IMR-90 (cell line): ENCODE measurements at regions not wholly inside any gene's neighbourhood (a gene's known extent, or its start where the extent isn't known, plus 50 kb on each side); places are given as distances from the start of the nearest gene placed in this dataset.

ENCODE experiments used
- ATAC-seq: fragments of 200-7000 bp; cut with Tn5 transposase; 2 replicates; pipeline ENCODE4 v1.9.1; 2020; ENCODE audit warnings: low read depth, mild to moderate bottlenecking, moderate library complexity
- BruUV-seq: library from RNA; stranded (reverse); fragments of 400-500 nt; replicated peaks from 2 replicates; lab custom pipeline; 2021; lab: Mats Ljungman, UMichigan
- CTCF ChIA-PET: fragments of 300-600 bp; formaldehyde crosslinking; extraction: SDS; loops from one replicate; lab custom pipeline; 2021; ENCODE audit warnings: antibody characterized with exemption; lab: Yijun Ruan, JAX
- POLR2A ChIA-PET: fragments of 300-600 bp; sonication (Branson Sonifier 250); formaldehyde crosslinking; loops from one replicate; lab custom pipeline; 2022; ENCODE audit warnings: antibody characterized with exemption; ENCODE audit not compliant: unreplicated experiment; lab: Charles Lee
- DNase-seq: peaks from one replicate; pipeline ENCODE4 v3.0.0; 2013
- H2AFZ ChIP-seq: replicated peaks from 2 replicates; pipeline ENCODE3; 2013; ENCODE audit warnings: low read length, mild to moderate bottlenecking; ENCODE audit not compliant: poor library complexity
- H2AK5ac ChIP-seq: 2 replicates; pipeline ENCODE4 v1.6.1; 2013; ENCODE audit warnings: low read depth, low read length, inconsistent platforms
- H2AK9ac ChIP-seq: replicated peaks from 2 replicates; pipeline ENCODE3; 2013; ENCODE audit warnings: mild to moderate bottlenecking, low read depth, low read length, moderate library complexity; ENCODE audit not compliant: poor library complexity
- H2BK120ac ChIP-seq: 2 replicates; pipeline ENCODE4 v1.6.1; 2013; ENCODE audit warnings: low read depth, low read length, inconsistent platforms
- H2BK15ac ChIP-seq: 3 replicates; pipeline ENCODE4 v1.6.1; 2013; ENCODE audit warnings: low read depth, low read length, inconsistent platforms
- H2BK20ac ChIP-seq: 2 replicates; pipeline ENCODE4 v1.6.1; 2013; ENCODE audit warnings: low read depth, mild to moderate bottlenecking, inconsistent platforms, low read length, moderate library complexity
- H2BK5ac ChIP-seq: 2 replicates; pipeline ENCODE4 v1.6.1; 2013; ENCODE audit warnings: mild to moderate bottlenecking, low read depth, low read length, inconsistent platforms; ENCODE audit not compliant: poor library complexity, severe bottlenecking
- H3K14ac ChIP-seq: replicated peaks from 2 replicates; pipeline ENCODE4 v1.6.1; 2013; ENCODE audit warnings: low read depth, low read length, inconsistent platforms
- H3K18ac ChIP-seq: 2 replicates; pipeline ENCODE4 v1.6.1; 2013; ENCODE audit warnings: low read depth, low read length, control low read depth
- H3K23ac ChIP-seq: 2 replicates; pipeline ENCODE4 v1.6.1; 2013; ENCODE audit warnings: low read depth, low read length, inconsistent platforms
- H3K27ac ChIP-seq: 2 replicates; pipeline ENCODE4 v1.5.1; 2013; ENCODE audit warnings: mild to moderate bottlenecking, control low read depth, low read length; ENCODE audit not compliant: insufficient read depth
- H3K27me3 ChIP-seq: 2 replicates; pipeline ENCODE4 v1.6.1; 2013; ENCODE audit warnings: low read length; ENCODE audit not compliant: control insufficient read depth, insufficient read depth
- H3K36me3 ChIP-seq: 2 replicates; pipeline ENCODE4 v1.6.1; 2013; ENCODE audit warnings: low read length, mixed read lengths; ENCODE audit not compliant: control insufficient read depth, insufficient read depth
- H3K4ac ChIP-seq: 2 replicates; pipeline ENCODE4 v1.6.1; 2013; ENCODE audit warnings: low read depth, low read length, inconsistent platforms
- H3K4me1 ChIP-seq: 2 replicates; pipeline ENCODE4 v1.6.1; 2013; ENCODE audit warnings: low read length, mixed read lengths; ENCODE audit not compliant: control insufficient read depth, insufficient read depth
- H3K4me2 ChIP-seq: 2 replicates; pipeline ENCODE4 v1.6.1; 2013; ENCODE audit warnings: low read depth, mild to moderate bottlenecking, control low read depth, low read length, moderate library complexity
- H3K4me3 ChIP-seq: 2 replicates; pipeline ENCODE4 v1.5.1; 2013; ENCODE audit warnings: low read depth, mild to moderate bottlenecking, control low read depth, low read length, moderate library complexity; ENCODE audit not compliant: insufficient read depth
- H3K56ac ChIP-seq: 2 replicates; pipeline ENCODE4 v1.6.1; 2013; ENCODE audit warnings: low read length, inconsistent platforms; ENCODE audit not compliant: insufficient read depth; ENCODE audit errors: extremely low read depth
- H3K79me1 ChIP-seq, 2 experiments: 2 replicates each; pipeline ENCODE4 v1.6.1; 2013; ENCODE audit warnings: low read length in 2 of 2, inconsistent platforms in 1 of 2, low read depth in 1 of 2
- H3K9ac ChIP-seq: 2 replicates; pipeline ENCODE4 v1.6.1; 2013; ENCODE audit warnings: low read depth, low read length, control low read depth
- H3K9me1 ChIP-seq: 2 replicates; pipeline ENCODE4 v1.6.1; 2013; ENCODE audit warnings: low read length, inconsistent platforms; ENCODE audit not compliant: insufficient read depth
- H3K9me3 ChIP-seq: 2 replicates; pipeline ENCODE4 v1.6.1; 2013; ENCODE audit warnings: low read length; ENCODE audit not compliant: control insufficient read depth, insufficient read depth
- H4K20me1 ChIP-seq: 2 replicates; pipeline ENCODE4 v1.6.1; 2013; ENCODE audit warnings: low read length, inconsistent platforms; ENCODE audit not compliant: insufficient read depth
- H4K5ac ChIP-seq: 2 replicates; pipeline ENCODE4 v1.6.1; 2013; ENCODE audit warnings: mild to moderate bottlenecking, low read depth, low read length, control low read depth
- H4K8ac ChIP-seq, 2 experiments: 2 replicates each; pipeline ENCODE4 v1.6.1; 2013; ENCODE audit warnings: low read depth in 2 of 2, low read length in 2 of 2, control low read depth in 1 of 2, inconsistent platforms in 1 of 2
- H4K91ac ChIP-seq: 2 replicates; pipeline ENCODE4 v1.6.1; 2013; ENCODE audit warnings: low read depth, low read length, inconsistent platforms; ENCODE audit not compliant: insufficient read depth
- BHLHE40 ChIP-seq: fragments of 150-350 bp; IDR thresholded peaks from 2 replicates; pipeline ENCODE4 v1.6.1; 2016; ENCODE audit warnings: mild to moderate bottlenecking, low read depth, low read length
- CEBPB ChIP-seq: IDR thresholded peaks from 2 replicates; pipeline ENCODE4 v1.6.1; 2012; ENCODE audit warnings: low read depth, low read length, improper control_type of control experiment
- CHD1 ChIP-seq: IDR thresholded peaks from 2 replicates; pipeline ENCODE4 v1.6.1; 2012; ENCODE audit warnings: low read depth, low read length, improper control_type of control experiment
- CTCF ChIP-seq: conservative IDR thresholded peaks from 2 replicates; pipeline ENCODE4 v1.5.1; 2012; ENCODE audit warnings: mild to moderate bottlenecking, low read depth, low read length, improper control_type of control experiment
- ELK1 ChIP-seq: fragments of 150-350 bp; IDR thresholded peaks from 2 replicates; pipeline ENCODE4 v1.6.1; 2016; ENCODE audit warnings: low read depth, mild to moderate bottlenecking, low read length, moderate library complexity, borderline replicate concordance
- FOS ChIP-seq: fragments of 150-350 bp; IDR thresholded peaks from 2 replicates; pipeline ENCODE4 v1.6.1; 2016; ENCODE audit warnings: low read depth, low read length
- MAFK ChIP-seq: IDR thresholded peaks from 2 replicates; pipeline ENCODE4 v1.6.1; 2012; ENCODE audit warnings: low read depth, low read length, improper control_type of control experiment
- MAZ ChIP-seq: IDR thresholded peaks from 2 replicates; pipeline ENCODE4 v1.6.1; 2012; ENCODE audit warnings: low read depth, mild to moderate bottlenecking, low read length, improper control_type of control experiment, moderate library complexity, borderline replicate concordance
- MXI1 ChIP-seq: IDR thresholded peaks from 2 replicates; pipeline ENCODE4 v1.6.1; 2012; ENCODE audit warnings: low read depth, mild to moderate bottlenecking, low read length, moderate library complexity, borderline replicate concordance
- NFE2L2 ChIP-seq: fragments of 150-350 bp; IDR thresholded peaks from 2 replicates; pipeline ENCODE4 v1.6.1; 2016; ENCODE audit warnings: low read depth, mild to moderate bottlenecking, low read length
- POLR2A ChIP-seq: IDR thresholded peaks from 2 replicates; pipeline ENCODE4 v1.6.1; 2012; ENCODE audit warnings: mild to moderate bottlenecking, low read depth, low read length
- RAD21 ChIP-seq: IDR thresholded peaks from 2 replicates; pipeline ENCODE4 v1.6.1; 2012; ENCODE audit warnings: low read length, improper control_type of control experiment
- RCOR1 ChIP-seq: IDR thresholded peaks from 2 replicates; pipeline ENCODE4 v1.6.1; 2012; ENCODE audit warnings: mild to moderate bottlenecking, low read length, improper control_type of control experiment; ENCODE audit not compliant: insufficient replicate concordance
- RFX5 ChIP-seq: IDR thresholded peaks from 2 replicates; pipeline ENCODE4 v1.8.0; 2012; ENCODE audit warnings: low read depth, mild to moderate bottlenecking, low read length, moderate library complexity
- SMC3 ChIP-seq: fragments of 150-350 bp; IDR thresholded peaks from 2 replicates; pipeline ENCODE4 v1.6.1; 2016; ENCODE audit warnings: low read depth, mild to moderate bottlenecking, antibody characterized with exemption, low read length, moderate library complexity
- WGBS, 2 experiments: methylation state at CpG; one replicate each; pipeline versions ENCODE4 v1.1.5 to v1.1.7; 2013; ENCODE audit warnings: missing lambda C conversion rate in 2 of 2; ENCODE audit not compliant: insufficient read length in 1 of 2; ENCODE audit errors: extremely low coverage in 2 of 2; 5-methylcytosine and 5-hydroxymethylcytosine counted together
- dilution Hi-C: fragments of 300-500 bp; cut with HindIII; formaldehyde crosslinking; loops from one replicate; pipeline ENCODE4 v1.14.3; 2018; ENCODE audit warnings: low sequenced_read_pairs; ENCODE audit not compliant: unreplicated experiment
- in situ Hi-C: fragments of 300-500 bp; cut with MboI; formaldehyde crosslinking; loops from 3 replicates; pipeline ENCODE4 v1.14.3; 2019; ENCODE audit warnings: low sequenced_read_pairs, inconsistent platforms, mixed read lengths
- intact Hi-C: fragments of 100-400 bp; cut with micrococcal nuclease; formaldehyde crosslinking; loops from 2 replicates; pipeline ENCODE4 v1.10.0; 2022
- TF ChIP-seq, protein P1 (sequence below): fragments of 150-350 bp; IDR thresholded peaks from 2 replicates; pipeline ENCODE4 v1.6.1; 2017; ENCODE audit warnings: mild to moderate bottlenecking, antibody characterized with exemption, low read length, low read depth

DNA sequence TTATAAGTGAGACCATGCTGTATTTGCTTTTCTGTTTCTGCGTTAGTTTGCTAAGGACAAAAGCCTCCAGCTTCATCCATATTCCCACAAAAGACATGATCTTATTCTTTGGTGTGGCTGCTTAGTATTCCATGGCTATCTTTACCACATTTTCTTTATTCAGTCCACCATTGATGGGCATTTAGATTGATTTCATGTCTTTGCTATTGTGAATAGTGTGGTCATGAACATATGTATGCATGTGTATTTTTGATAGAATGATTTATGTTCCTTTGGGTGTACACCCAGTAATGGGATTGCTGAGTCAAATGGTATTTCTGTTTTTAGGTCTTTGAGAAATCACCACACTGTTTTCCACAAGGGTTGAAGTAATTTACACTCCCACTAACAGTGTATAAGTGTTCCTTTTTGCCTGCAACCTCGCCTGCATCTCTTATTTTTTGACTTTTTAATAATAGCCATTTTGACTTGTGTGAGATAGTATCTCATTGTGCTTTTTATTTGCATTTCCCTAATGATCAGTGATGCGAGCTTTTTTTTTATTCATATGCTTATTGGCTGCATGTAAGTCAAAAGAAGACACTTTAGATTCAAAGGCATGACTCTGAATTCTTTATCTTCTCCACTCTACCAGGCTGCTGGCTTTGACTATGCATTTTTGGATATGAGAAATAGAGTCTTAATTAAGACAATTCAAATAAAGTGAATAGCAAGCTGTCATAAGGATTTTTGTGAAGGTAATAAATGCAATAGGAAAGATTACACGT lies 183.3 kb upstream of the SYNPR start:
- no peak for ATAC-seq
- intact Hi-C loops, result no loop called here

More for the DNA sequence above, 183.3 kb upstream of the SYNPR start:
- H2BK20ac ChIP-seq, result no peak overlapping the region
- BruUV-seq, result no TSS peak
- H2BK15ac ChIP-seq, result no peak overlapping the region
- H2AFZ ChIP-seq, result no peak overlapping the region
- no peaks in the 10 kb centered on the region for H3K27me3 ChIP-seq
- H4K91ac ChIP-seq, result no peak overlapping the region
- no peak overlapping the region for H3K18ac ChIP-seq
- WGBS, 2 experiments, result no CpG with 5 or more reads among the region's 4 CpGs
- no peak overlapping the region for H2BK5ac ChIP-seq
- H3K56ac ChIP-seq, result no peak overlapping the region
- H3K27ac ChIP-seq, result no peak overlapping the region
- in situ Hi-C loops (no loop called here), dilution Hi-C loops (no loop called here)
- H3K4me3 ChIP-seq, result no peak overlapping the region
- no peak overlapping the region for H3K9ac ChIP-seq
- peaks cover 10% of the 10 kb centered on the region for H3K9me3 ChIP-seq
- DNase-seq, result no peak
- H4K5ac ChIP-seq, result no peak overlapping the region
- H3K9me1 ChIP-seq, result no peaks in the 10 kb centered on the region
- CTCF ChIA-PET, result no interaction called here
- no peak for TF ChIP-seq MAZ
- no peak for TF ChIP-seq CEBPB
- TF ChIP-seq, protein P1, sequence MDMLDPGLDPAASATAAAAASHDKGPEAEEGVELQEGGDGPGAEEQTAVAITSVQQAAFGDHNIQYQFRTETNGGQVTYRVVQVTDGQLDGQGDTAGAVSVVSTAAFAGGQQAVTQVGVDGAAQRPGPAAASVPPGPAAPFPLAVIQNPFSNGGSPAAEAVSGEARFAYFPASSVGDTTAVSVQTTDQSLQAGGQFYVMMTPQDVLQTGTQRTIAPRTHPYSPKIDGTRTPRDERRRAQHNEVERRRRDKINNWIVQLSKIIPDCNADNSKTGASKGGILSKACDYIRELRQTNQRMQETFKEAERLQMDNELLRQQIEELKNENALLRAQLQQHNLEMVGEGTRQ, result no peak
- TF ChIP-seq RCOR1, result no peak
- TF ChIP-seq MXI1, result no peak
- TF ChIP-seq BHLHE40, result no peak
- TF ChIP-seq NFE2L2, result no peak
- TF ChIP-seq CHD1, result no peak
- no peak for TF ChIP-seq SMC3
- no peak for TF ChIP-seq POLR2A
- TF ChIP-seq FOS, result no peak
- no peak for TF ChIP-seq ELK1
- no peak for TF ChIP-seq RFX5
- no peak for TF ChIP-seq MAFK
- no peak for TF ChIP-seq CTCF
- TF ChIP-seq RAD21, result no peak
- H3K14ac ChIP-seq, result no peak overlapping the region
- no peaks in the 10 kb centered on the region for H4K20me1 ChIP-seq
- no peak overlapping the region for H3K23ac ChIP-seq
- POLR2A ChIA-PET, result no interaction called here
- no peak overlapping the region for H3K4me2 ChIP-seq
- no peaks in the 10 kb centered on the region for H3K36me3 ChIP-seq
- H2AK5ac ChIP-seq, result no peak overlapping the region
- H3K4me1 ChIP-seq, result no peaks in the 10 kb centered on the region
- H2AK9ac ChIP-seq, result no peak overlapping the region
- H3K4ac ChIP-seq, result no peak overlapping the region
- H4K8ac ChIP-seq, result no peak overlapping the region
- H2BK120ac ChIP-seq, result no peak overlapping the region
- H3K79me1 ChIP-seq, result no peaks in the 10 kb centered on the region
